ENCODE measurements at regions not wholly inside any gene's neighbourhood (a gene's known extent, or its start where the extent isn't known, plus 50 kb on each side); places are given as distances from the start of the nearest gene placed in this dataset.

GRCh38 chr18:33878213-33878612 is 300.2 kb downstream of the ASXL3 start:
- no peak for TF ChIP-seq CTCF (IDR thresholded peaks at IDR 0.05; ENCODE audit: low read depth, low read length)
- TF ChIP-seq EZH2phosphoT487 (IDR thresholded peaks at IDR 0.05; ENCODE audit: low read depth): no peak

Measured in OCI-LY3 (cell line).